ENCODE measurements at regions not wholly inside any gene's neighbourhood (a gene's known extent, or its start where the extent isn't known, plus 50 kb on each side); places are given as distances from the start of the nearest gene placed in this dataset.

DNA sequence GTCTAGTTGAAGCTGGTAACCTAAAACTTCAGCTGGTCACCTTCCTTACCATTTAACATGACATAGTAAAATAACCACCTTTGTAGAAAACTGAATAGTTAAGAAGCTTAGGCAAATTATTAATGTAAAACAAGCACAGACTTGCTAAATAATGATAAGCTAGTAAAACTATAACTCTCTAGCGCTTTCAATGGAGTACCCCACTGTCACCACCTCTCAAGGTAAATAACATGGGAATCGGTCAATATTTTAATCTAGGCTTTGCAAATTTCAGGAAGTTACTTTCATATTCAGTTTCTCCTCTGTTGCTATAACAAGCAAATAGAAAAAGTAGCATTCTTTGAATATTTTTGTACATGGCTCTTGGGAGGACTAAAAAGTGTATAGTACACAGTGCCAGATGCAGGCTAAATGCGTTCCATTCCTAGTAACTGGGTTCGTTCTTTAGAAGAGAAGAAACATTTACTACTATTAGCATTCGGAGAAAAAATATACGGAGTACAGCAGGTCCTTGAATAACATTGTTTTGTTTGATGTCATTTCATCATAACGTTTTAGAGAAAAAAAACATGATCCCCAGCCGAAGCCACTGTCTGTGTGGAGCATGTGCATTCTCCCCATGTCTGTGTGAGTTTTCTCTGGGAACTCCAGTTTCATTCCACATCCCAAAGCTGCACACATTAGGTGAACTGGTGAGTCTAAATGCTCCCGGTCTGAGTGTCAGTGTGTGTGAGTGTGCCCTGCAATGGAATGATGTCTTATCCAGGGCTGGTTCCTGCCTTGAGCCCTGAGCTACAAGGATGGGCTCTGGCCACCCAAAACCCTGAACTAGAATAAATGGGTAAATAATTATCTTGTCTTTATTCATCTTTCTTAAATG lies 52.5 kb downstream of the EPRS1 start:
- Histone ChIP-seq H3K9ac (ENCODE audit: low read length in 5 of 5) (no peak overlapping the region), H3K9me3 (ENCODE audit: control insufficient read depth in 5 of 5, low read length in 5 of 5) (no peaks in the 10 kb centered on the region), H3K27me3 (ENCODE audit: control insufficient read depth in 5 of 5, insufficient read depth in 4 of 5, low read length in 5 of 5) (no peaks in the 10 kb centered on the region), H3K4me1 (ENCODE audit: control insufficient read depth in 5 of 5, insufficient read depth in 5 of 5, low read length in 5 of 5) (peaks cover 0 to 8% (median 4%) of the 10 kb centered on the region in 5 donors), H3K27ac (ENCODE audit: low read depth, low read length) (no peak overlapping the region), H3K4me3 (ENCODE audit: low read depth in 1 of 5, low read length in 5 of 5) (peak overlapping the region in 1 of 5 donors; percentile 29), H3K36me3 (ENCODE audit: control insufficient read depth in 5 of 5, insufficient read depth in 5 of 5, low read length in 5 of 5) (peaks cover 16 to 26% (median 26%) of the 10 kb centered on the region in 5 donors)

GRCh38 chr1:219991919-219992318 lies 54.4 kb downstream of the EPRS1 start:
- H3K9me3 ChIP-seq (ENCODE audit: control insufficient read depth in 5 of 5, low read length in 5 of 5), result no peaks in the 10 kb centered on the region
- H3K4me3 ChIP-seq (ENCODE audit: low read depth in 1 of 5, low read length in 5 of 5), result no peak overlapping the region
- no peak overlapping the region for H3K27ac ChIP-seq (ENCODE audit: low read depth, low read length)
- peaks cover 23 to 34% (median 33%) of the 10 kb centered on the region in 5 donors for H3K36me3 ChIP-seq (ENCODE audit: control insufficient read depth in 5 of 5, insufficient read depth in 5 of 5, low read length in 5 of 5)
- peaks cover 0 to 8% (median 4%) of the 10 kb centered on the region in 5 donors for H3K4me1 ChIP-seq (ENCODE audit: control insufficient read depth in 5 of 5, insufficient read depth in 5 of 5, low read length in 5 of 5)
- H3K27me3 ChIP-seq (ENCODE audit: control insufficient read depth in 5 of 5, insufficient read depth in 4 of 5, low read length in 5 of 5), result no peaks in the 10 kb centered on the region
- H3K9ac ChIP-seq (ENCODE audit: low read length in 5 of 5), result no peak overlapping the region

DNA sequence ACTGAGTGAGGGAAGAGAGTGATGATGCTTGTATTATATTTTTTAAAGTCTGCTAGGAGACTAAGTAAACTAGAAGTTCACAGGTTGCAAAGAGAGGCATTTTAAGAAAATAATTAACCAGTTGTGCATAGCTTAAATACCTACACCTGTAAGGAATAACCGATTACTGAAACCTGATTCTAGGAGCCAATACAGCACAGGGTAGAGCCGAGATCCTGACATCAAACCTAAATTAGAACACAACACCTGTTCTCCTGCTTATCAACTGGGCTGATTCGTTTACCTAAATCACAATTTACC lies 54.8 kb downstream of the EPRS1 start:
- H3K27me3 ChIP-seq (ENCODE audit: control insufficient read depth in 5 of 5, insufficient read depth in 4 of 5, low read length in 5 of 5), result no peaks in the 10 kb centered on the region
- no peak overlapping the region for H3K4me3 ChIP-seq (ENCODE audit: low read depth in 1 of 5, low read length in 5 of 5)
- peaks cover 23 to 34% (median 33%) of the 10 kb centered on the region in 5 donors for H3K36me3 ChIP-seq (ENCODE audit: control insufficient read depth in 5 of 5, insufficient read depth in 5 of 5, low read length in 5 of 5)
- H3K4me1 ChIP-seq (ENCODE audit: control insufficient read depth in 5 of 5, insufficient read depth in 5 of 5, low read length in 5 of 5), result peaks cover 0 to 8% (median 4%) of the 10 kb centered on the region in 5 donors
- H3K9ac ChIP-seq (ENCODE audit: low read length in 5 of 5), result peak overlapping the region in 1 of 5 donors; percentile 50
- no peak overlapping the region for H3K27ac ChIP-seq (ENCODE audit: low read depth, low read length)
- no peaks in the 10 kb centered on the region for H3K9me3 ChIP-seq (ENCODE audit: control insufficient read depth in 5 of 5, low read length in 5 of 5)

DNA sequence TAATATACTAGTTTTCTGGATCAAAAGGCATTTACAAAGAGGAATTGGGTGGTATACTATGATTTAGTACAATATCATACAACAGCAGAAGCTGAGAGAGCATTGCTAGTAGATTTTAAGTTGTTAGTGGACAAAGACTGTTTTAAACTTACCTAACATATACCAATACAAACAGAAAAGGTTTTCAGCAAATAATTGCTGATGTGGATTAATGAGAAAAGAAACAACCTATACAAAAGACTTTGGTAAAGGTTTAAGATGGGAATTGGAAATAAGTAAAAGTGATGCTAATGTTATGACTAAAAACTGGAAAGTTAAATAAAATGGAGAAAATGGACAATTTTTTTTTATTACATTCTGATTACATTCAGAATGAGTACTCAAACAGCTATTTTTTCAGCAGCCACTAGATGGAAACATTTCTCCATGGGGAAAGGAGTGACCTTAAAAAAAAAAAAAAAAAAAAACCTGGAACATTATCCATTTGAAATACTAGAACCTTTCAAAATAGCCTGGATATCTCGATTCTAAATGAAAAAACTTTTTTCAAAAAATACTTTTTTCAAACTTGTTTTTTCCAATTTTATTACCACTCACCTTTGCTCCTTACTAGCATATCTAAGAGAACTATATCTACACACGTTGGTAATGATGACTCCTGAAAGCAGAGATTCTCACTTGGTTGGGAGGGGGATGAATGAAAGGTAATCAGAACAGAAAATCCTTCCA lies 55.4 kb downstream of the EPRS1 start:
- peaks cover 0 to 8% (median 4%) of the 10 kb centered on the region in 5 donors for H3K4me1 ChIP-seq (ENCODE audit: control insufficient read depth in 5 of 5, insufficient read depth in 5 of 5, low read length in 5 of 5)
- no peaks in the 10 kb centered on the region for H3K9me3 ChIP-seq (ENCODE audit: control insufficient read depth in 5 of 5, low read length in 5 of 5)
- no peak overlapping the region for H3K27ac ChIP-seq (ENCODE audit: low read depth, low read length)
- no peaks in the 10 kb centered on the region for H3K27me3 ChIP-seq (ENCODE audit: control insufficient read depth in 5 of 5, insufficient read depth in 4 of 5, low read length in 5 of 5)
- peaks cover 23 to 34% (median 32%) of the 10 kb centered on the region in 5 donors for H3K36me3 ChIP-seq (ENCODE audit: control insufficient read depth in 5 of 5, insufficient read depth in 5 of 5, low read length in 5 of 5)
- peak overlapping the region in 1 of 5 donors; percentile 50 for H3K9ac ChIP-seq (ENCODE audit: low read length in 5 of 5)
- no peak overlapping the region for H3K4me3 ChIP-seq (ENCODE audit: low read depth in 1 of 5, low read length in 5 of 5)

GRCh38 chr1:219989766-219990165 lies 56.5 kb downstream of the EPRS1 start:
- Histone ChIP-seq H3K9ac (ENCODE audit: low read length in 5 of 5) (no peak overlapping the region), H3K27ac (ENCODE audit: low read depth, low read length) (no peak overlapping the region), H3K4me3 (ENCODE audit: low read depth in 1 of 5, low read length in 5 of 5) (no peak overlapping the region), H3K36me3 (ENCODE audit: control insufficient read depth in 5 of 5, insufficient read depth in 5 of 5, low read length in 5 of 5) (peaks cover 19 to 34% (median 28%) of the 10 kb centered on the region in 5 donors), H3K9me3 (ENCODE audit: control insufficient read depth in 5 of 5, low read length in 5 of 5) (no peaks in the 10 kb centered on the region), H3K4me1 (ENCODE audit: control insufficient read depth in 5 of 5, insufficient read depth in 5 of 5, low read length in 5 of 5) (peaks cover 0 to 8% (median 4%) of the 10 kb centered on the region in 5 donors), H3K27me3 (ENCODE audit: control insufficient read depth in 5 of 5, insufficient read depth in 4 of 5, low read length in 5 of 5) (no peaks in the 10 kb centered on the region)

DNA sequence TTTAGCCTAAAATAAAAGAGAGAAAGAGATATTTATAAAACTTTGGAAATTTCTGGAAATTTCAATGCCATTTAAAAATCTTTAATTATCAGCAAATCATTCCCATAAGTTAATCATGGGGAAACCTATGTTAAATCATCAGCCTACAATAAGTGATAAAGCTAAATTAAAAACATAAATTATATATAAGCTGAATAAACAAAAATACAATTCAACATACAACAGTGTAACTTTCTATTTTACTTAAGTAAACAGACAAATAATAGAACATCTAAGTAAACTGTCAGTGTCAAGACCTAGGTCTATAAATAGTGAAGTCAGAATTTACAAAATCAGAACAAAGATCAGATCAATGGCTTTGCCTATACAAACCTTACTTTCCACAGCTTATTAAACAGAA lies 57.5 kb downstream of the EPRS1 start:
- peaks cover 23 to 40% (median 30%) of the 10 kb centered on the region in 5 donors for H3K36me3 ChIP-seq (ENCODE audit: control insufficient read depth in 5 of 5, insufficient read depth in 5 of 5, low read length in 5 of 5)
- peaks cover 0 to 8% (median 0%) of the 10 kb centered on the region in 5 donors for H3K4me1 ChIP-seq (ENCODE audit: control insufficient read depth in 5 of 5, insufficient read depth in 5 of 5, low read length in 5 of 5)
- no peaks in the 10 kb centered on the region for H3K27me3 ChIP-seq (ENCODE audit: control insufficient read depth in 5 of 5, insufficient read depth in 4 of 5, low read length in 5 of 5)
- no peak overlapping the region for H3K4me3 ChIP-seq (ENCODE audit: low read depth in 1 of 5, low read length in 5 of 5)
- no peaks in the 10 kb centered on the region for H3K9me3 ChIP-seq (ENCODE audit: control insufficient read depth in 5 of 5, low read length in 5 of 5)
- no peak overlapping the region for H3K9ac ChIP-seq (ENCODE audit: low read length in 5 of 5)
- no peak overlapping the region for H3K27ac ChIP-seq (ENCODE audit: low read depth, low read length)

DNA sequence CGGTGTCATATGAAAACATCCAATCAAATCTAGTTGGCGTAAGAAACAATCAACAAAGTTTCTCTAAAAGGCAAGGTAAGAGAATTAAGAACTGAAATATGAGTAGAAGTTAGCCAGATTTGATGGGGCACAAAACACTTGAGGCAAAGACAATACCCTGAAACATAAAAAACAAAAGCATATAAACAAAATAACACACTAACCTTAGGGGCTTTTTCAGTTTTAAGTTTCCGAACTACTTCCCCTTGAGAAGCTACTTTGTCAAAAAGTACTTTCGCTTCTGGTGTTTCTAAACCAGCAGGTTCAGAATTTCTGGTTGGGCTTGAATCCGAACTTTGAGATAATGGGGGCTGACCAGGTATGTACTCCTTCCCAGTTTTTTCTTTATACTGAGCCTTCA lies 57.9 kb downstream of the EPRS1 start:
- no peak overlapping the region for H3K27ac ChIP-seq (ENCODE audit: low read depth, low read length)
- H3K4me1 ChIP-seq (ENCODE audit: control insufficient read depth in 5 of 5, insufficient read depth in 5 of 5, low read length in 5 of 5), result peaks cover 0 to 4% (median 0%) of the 10 kb centered on the region in 5 donors
- peak overlapping the region in 1 of 5 donors; percentile 7 for H3K9ac ChIP-seq (ENCODE audit: low read length in 5 of 5)
- H3K4me3 ChIP-seq (ENCODE audit: low read depth in 1 of 5, low read length in 5 of 5), result no peak overlapping the region
- peaks cover 25 to 44% (median 33%) of the 10 kb centered on the region in 5 donors for H3K36me3 ChIP-seq (ENCODE audit: control insufficient read depth in 5 of 5, insufficient read depth in 5 of 5, low read length in 5 of 5)
- no peaks in the 10 kb centered on the region for H3K27me3 ChIP-seq (ENCODE audit: control insufficient read depth in 5 of 5, insufficient read depth in 4 of 5, low read length in 5 of 5)
- H3K9me3 ChIP-seq (ENCODE audit: control insufficient read depth in 5 of 5, low read length in 5 of 5), result no peaks in the 10 kb centered on the region

DNA sequence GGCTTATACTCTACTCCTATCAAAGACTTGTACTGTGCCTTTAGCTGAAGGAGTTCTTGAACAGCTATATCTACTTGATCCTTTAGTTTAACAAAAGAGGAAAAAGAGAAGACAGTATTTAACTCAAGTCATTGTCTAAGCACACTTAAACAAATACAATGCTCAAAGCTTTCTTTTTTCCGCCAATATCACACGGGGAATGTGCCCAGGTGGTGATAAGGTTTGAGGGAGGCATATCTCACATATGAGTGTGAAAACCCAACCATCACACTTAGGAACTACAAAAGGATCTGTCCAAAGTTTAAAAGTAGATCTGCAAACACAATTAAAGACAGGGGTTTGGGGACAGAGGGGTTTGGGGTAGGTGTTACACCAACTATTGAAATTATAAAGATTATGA lies 59.0 kb upstream of the SLC30A10 start:
- Histone ChIP-seq H3K36me3 (ENCODE audit: control insufficient read depth in 5 of 5, insufficient read depth in 5 of 5, low read length in 5 of 5) (peaks cover 31 to 54% (median 38%) of the 10 kb centered on the region in 5 donors), H3K27me3 (ENCODE audit: control insufficient read depth in 5 of 5, insufficient read depth in 4 of 5, low read length in 5 of 5) (no peaks in the 10 kb centered on the region), H3K9ac (ENCODE audit: low read length in 5 of 5) (no peak overlapping the region), H3K27ac (ENCODE audit: low read depth, low read length) (no peak overlapping the region), H3K4me1 (ENCODE audit: control insufficient read depth in 5 of 5, insufficient read depth in 5 of 5, low read length in 5 of 5) (peaks cover 0 to 4% (median 0%) of the 10 kb centered on the region in 5 donors), H3K9me3 (ENCODE audit: control insufficient read depth in 5 of 5, low read length in 5 of 5) (no peaks in the 10 kb centered on the region), H3K4me3 (ENCODE audit: low read depth in 1 of 5, low read length in 5 of 5) (no peak overlapping the region)

DNA sequence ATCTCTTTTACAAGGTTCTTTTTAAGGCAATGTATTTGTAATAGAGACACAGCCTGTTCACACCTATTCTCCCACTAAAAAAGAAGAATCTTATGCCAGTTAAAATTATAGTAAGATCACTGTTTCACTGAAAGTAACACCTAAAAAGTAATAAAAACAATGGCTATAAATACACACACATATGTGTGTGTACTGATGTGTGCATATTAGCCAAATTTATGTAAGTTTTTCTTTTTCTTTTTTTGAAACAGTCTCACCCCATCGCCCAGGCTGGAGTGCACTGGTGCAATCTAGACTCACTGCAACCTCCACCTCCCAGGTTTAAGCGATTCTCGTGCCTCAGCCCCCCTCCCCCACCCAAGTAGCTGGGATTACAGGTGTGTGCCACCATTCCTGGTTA lies 56.8 kb upstream of the SLC30A10 start:
- H3K9ac ChIP-seq (ENCODE audit: low read length in 5 of 5), result no peak overlapping the region
- no peak overlapping the region for H3K27ac ChIP-seq (ENCODE audit: low read depth, low read length)
- H3K9me3 ChIP-seq (ENCODE audit: control insufficient read depth in 5 of 5, low read length in 5 of 5), result no peaks in the 10 kb centered on the region
- no peaks in the 10 kb centered on the region for H3K27me3 ChIP-seq (ENCODE audit: control insufficient read depth in 5 of 5, insufficient read depth in 4 of 5, low read length in 5 of 5)
- no peak overlapping the region for H3K4me3 ChIP-seq (ENCODE audit: low read depth in 1 of 5, low read length in 5 of 5)
- peaks cover 43 to 69% (median 50%) of the 10 kb centered on the region in 5 donors for H3K36me3 ChIP-seq (ENCODE audit: control insufficient read depth in 5 of 5, insufficient read depth in 5 of 5, low read length in 5 of 5)
- H3K4me1 ChIP-seq (ENCODE audit: control insufficient read depth in 5 of 5, insufficient read depth in 5 of 5, low read length in 5 of 5), result no peaks in the 10 kb centered on the region
